Upper lobe of left lung (tissue), 6 donors: ENCODE measurements at regions not wholly inside any gene's neighbourhood (a gene's known extent, or its start where the extent isn't known, plus 50 kb on each side); places are given as distances from the start of the nearest gene placed in this dataset.
A peak's percentile ranks its signal among the peaks of the same experiment; 100 is the strongest.

Source experiments
- ATAC-seq, 2 donors: fragments of 200-7000 bp; cut with Tn5 transposase; one replicate each; pipeline ENCODE4 v1.9.1; 2022; ENCODE audit warnings: mild to moderate bottlenecking in 2 of 2, moderate library complexity in 2 of 2; ENCODE audit not compliant: low FRiP score in 2 of 2
- DNase-seq, 2 donors: peaks; one replicate each; pipeline ENCODE4 v3.0.0-alpha.2; 2019 to 2020
- H3K27ac ChIP-seq, 4 donors: fragments of 200-600 bp; sonication (generic); one replicate each; pipeline ENCODE4 v1.5.1; 2016 to 2019
- H3K27me3 ChIP-seq, 4 donors: fragments of 200-600 bp; sonication (generic); one replicate each; pipeline ENCODE4 v1.5.1; 2017 to 2019
- H3K36me3 ChIP-seq, 4 donors: fragments of 200-600 bp; sonication (generic); one replicate each; pipeline ENCODE4 v1.5.1; 2016 to 2019
- H3K4me1 ChIP-seq, 4 donors: fragments of 200-600 bp; sonication (generic); one replicate each; pipeline ENCODE4 v1.5.1; 2018 to 2019
- H3K4me3 ChIP-seq, 4 donors: fragments of 200-600 bp; sonication (generic); one replicate each; pipeline ENCODE4 v1.5.1; 2017 to 2019; ENCODE audit warnings: mild to moderate bottlenecking in 2 of 4, moderate library complexity in 1 of 4
- H3K9me3 ChIP-seq, 4 donors: fragments of 200-600 bp; sonication (generic); one replicate each; pipeline ENCODE4 v1.5.1; 2018 to 2019
- EP300 ChIP-seq, 4 donors: sonication (generic); formaldehyde crosslinking; IDR thresholded peaks; one replicate each; pipeline ENCODE4 v1.5.1; 2017; ENCODE audit warnings: antibody characterized with exemption in 4 of 4, control low read depth in 2 of 4
- POLR2A ChIP-seq, 4 donors: fragments of 450-650 bp; IDR thresholded peaks; one replicate each; pipeline ENCODE4 v1.5.1; 2016 to 2017; ENCODE audit warnings: antibody characterized with exemption in 4 of 4, mild to moderate bottlenecking in 2 of 4
- POLR2AphosphoS5 ChIP-seq, 2 donors: sonication (generic); formaldehyde crosslinking; IDR thresholded peaks; one replicate each; pipeline ENCODE4 v1.5.1; 2017; ENCODE audit warnings: antibody characterized with exemption in 2 of 2
- WGBS, 2 donors: methylation state at CpG; one replicate each; pipeline ENCODE4 v1.1.5; 2017 to 2018; 5-methylcytosine and 5-hydroxymethylcytosine counted together
- TF ChIP-seq, protein P1 (sequence below), 6 experiments: fragments of 450-650 bp in 4 of 6; fragments of 200-600 bp in 2 of 6; sonication (generic) in 2 of 6; IDR thresholded peaks; one replicate each; pipeline ENCODE4 v1.5.1; 2016 to 2019; ENCODE audit warnings: antibody characterized with exemption in 6 of 6
- donor health status: DM: no; HTN: no; CAD: no; lungs with moderate emphysema.
- donor health status: DM: no; HTN: yes; CAD: no; lungs with severe emphysema.

DNA sequence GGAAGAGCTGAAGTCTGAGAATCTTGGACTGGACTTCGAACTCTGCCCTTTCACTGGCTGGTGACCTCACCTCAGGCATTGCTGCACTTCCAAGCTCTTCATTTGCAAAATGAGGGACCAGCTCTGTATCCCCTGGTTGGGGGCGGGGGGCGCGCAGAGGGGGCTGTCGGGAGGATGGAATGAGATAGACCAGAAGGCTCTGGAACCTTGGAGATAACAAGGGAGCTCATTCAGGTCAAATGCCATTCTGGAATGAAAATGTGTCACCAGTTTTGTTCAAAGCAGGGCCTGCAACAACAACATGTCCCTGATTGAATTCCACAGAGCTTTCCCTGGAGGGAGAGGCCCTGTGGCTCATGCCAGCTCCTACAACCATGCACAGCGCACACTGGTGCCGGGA is 370.5 kb downstream of the MN1 start:
- no peak for ATAC-seq
- no peak overlapping the region for H3K4me3 ChIP-seq
- no peaks in the 10 kb centered on the region for H3K27me3 ChIP-seq
- 85 to 88% methylated on average over 7 of the region's 7 CpGs for WGBS, 2 donors
- no peak for DNase-seq
- no peak for TF ChIP-seq POLR2A (IDR thresholded peaks at IDR 0.05)
- no peak overlapping the region for H3K27ac ChIP-seq
- H3K4me1 ChIP-seq, result no peaks in the 10 kb centered on the region
- H3K9me3 ChIP-seq, result peaks cover 0 to 7% (median 0%) of the 10 kb centered on the region in 4 donors
- H3K36me3 ChIP-seq, result no peaks in the 10 kb centered on the region

DNA sequence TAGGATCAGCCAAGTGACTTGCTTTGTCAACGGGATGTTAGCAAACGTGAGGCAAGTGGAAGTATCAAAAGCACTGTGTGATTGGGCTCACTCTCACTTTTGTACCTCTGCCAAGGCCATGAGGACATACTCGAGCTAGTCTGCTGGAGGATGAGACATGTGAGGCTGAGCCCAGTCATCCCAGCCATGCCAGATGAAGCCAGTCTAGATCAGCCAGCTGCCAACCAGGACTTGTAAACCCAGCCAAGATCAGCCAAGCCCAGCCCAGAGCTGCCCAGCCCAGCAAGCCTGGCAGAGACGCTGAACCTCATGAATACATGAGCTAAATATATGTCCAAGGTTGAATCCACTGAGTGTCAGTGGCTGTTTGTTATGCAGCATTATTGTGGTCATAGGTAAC is 369.7 kb downstream of the MN1 start:
- 80 to 89% methylated on average over 3 to 4 of the region's 4 CpGs for WGBS, 2 donors
- Histone ChIP-seq H3K9me3 (peaks cover 0 to 7% (median 0%) of the 10 kb centered on the region in 4 donors), H3K4me1 (no peaks in the 10 kb centered on the region), H3K36me3 (no peaks in the 10 kb centered on the region), H3K4me3 (no peak overlapping the region), H3K27me3 (no peaks in the 10 kb centered on the region), H3K27ac (no peak overlapping the region)
- ATAC-seq (no peak), DNase-seq (no peak)
- TF ChIP-seq POLR2AphosphoS5 (IDR thresholded peaks at IDR 0.05) (no peak), EP300 (IDR thresholded peaks at IDR 0.05) (no peak), POLR2A (IDR thresholded peaks at IDR 0.05) (no peak)
- TF ChIP-seq, protein P1, sequence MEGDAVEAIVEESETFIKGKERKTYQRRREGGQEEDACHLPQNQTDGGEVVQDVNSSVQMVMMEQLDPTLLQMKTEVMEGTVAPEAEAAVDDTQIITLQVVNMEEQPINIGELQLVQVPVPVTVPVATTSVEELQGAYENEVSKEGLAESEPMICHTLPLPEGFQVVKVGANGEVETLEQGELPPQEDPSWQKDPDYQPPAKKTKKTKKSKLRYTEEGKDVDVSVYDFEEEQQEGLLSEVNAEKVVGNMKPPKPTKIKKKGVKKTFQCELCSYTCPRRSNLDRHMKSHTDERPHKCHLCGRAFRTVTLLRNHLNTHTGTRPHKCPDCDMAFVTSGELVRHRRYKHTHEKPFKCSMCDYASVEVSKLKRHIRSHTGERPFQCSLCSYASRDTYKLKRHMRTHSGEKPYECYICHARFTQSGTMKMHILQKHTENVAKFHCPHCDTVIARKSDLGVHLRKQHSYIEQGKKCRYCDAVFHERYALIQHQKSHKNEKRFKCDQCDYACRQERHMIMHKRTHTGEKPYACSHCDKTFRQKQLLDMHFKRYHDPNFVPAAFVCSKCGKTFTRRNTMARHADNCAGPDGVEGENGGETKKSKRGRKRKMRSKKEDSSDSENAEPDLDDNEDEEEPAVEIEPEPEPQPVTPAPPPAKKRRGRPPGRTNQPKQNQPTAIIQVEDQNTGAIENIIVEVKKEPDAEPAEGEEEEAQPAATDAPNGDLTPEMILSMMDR (IDR thresholded peaks at IDR 0.05), result no peak

- Histone ChIP-seq H3K27ac (no peak overlapping the region), H3K4me3 (no peak overlapping the region), H3K27me3 (no peaks in the 10 kb centered on the region), H3K4me1 (peaks cover 0 to 2% (median under 1%) of the 10 kb centered on the region in 4 donors), H3K9me3 (peaks cover 0 to 7% (median 0%) of the 10 kb centered on the region in 4 donors), H3K36me3 (no peaks in the 10 kb centered on the region)
- WGBS, 2 donors, result 62 to 67% methylated on average over 1 of the region's 1 CpG
- TF ChIP-seq POLR2AphosphoS5 (IDR thresholded peaks at IDR 0.05) (no peak), EP300 (IDR thresholded peaks at IDR 0.05) (no peak), POLR2A (IDR thresholded peaks at IDR 0.05) (no peak)
- TF ChIP-seq, protein P1 (IDR thresholded peaks at IDR 0.05), result no peak
- ATAC-seq, result no peak
- DNase-seq, result no peak
Measured at GRCh38 chr22:27433099-27433498, 368.5 kb downstream of the MN1 start.

DNA sequence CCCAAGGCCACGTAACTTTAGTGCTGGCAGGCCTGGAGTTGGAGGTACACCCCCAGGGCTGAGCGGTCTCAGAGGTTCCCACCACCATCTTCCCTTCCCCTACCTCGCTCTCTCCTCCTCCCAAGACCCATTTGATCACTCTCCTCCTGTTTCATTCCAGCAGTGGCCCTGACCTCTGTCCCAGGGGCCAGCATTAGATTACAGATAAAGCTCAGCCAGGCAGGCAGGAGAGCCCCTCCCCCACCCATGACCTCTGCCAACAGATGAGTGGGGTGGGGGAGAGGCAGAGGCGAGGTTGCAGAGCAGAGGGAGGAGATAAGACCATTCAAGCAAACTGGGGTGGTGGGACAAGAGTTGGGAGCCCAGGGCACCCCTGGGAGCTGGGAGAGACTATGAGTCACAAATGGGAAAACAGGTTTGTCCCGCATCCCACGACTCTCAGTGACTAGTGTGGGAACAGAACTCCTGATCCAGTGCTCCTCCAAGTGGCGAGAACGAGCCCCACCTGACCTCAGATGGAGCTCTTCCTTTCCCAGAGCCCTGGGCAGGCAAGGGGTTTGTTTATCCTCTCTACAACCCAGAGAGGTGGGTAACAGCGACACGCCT is 367.9 kb downstream of the MN1 start:
- no peak overlapping the region for H3K27ac ChIP-seq
- DNase-seq, result no peak
- no peak overlapping the region for H3K4me3 ChIP-seq
- no peak for ATAC-seq
- TF ChIP-seq POLR2A (IDR thresholded peaks at IDR 0.05) (no peak), POLR2AphosphoS5 (IDR thresholded peaks at IDR 0.05) (no peak), EP300 (IDR thresholded peaks at IDR 0.05) (no peak)
- TF ChIP-seq, protein P1 (IDR thresholded peaks at IDR 0.05), result no peak
- H3K27me3 ChIP-seq, result no peaks in the 10 kb centered on the region
- H3K36me3 ChIP-seq, result no peaks in the 10 kb centered on the region
- WGBS, 2 donors, result 77 to 82% methylated on average over 7 to 10 of the region's 10 CpGs
- H3K9me3 ChIP-seq, result peaks cover 0 to 7% (median 0%) of the 10 kb centered on the region in 4 donors
- H3K4me1 ChIP-seq, result peaks cover 2 to 8% (median 6%) of the 10 kb centered on the region in 4 donors

- whole genome bisulfite sequencing, 2 donors, result 84 to 86% methylated on average over 10 of the region's 10 CpGs
- peaks cover 3 to 11% (median 9%) of the 10 kb centered on the region in 4 donors for H3K4me1 ChIP-seq
- DNase-seq (no peak), ATAC-seq (peak in 1 of 2 donors; percentile 18)
- H3K27me3 ChIP-seq, result no peaks in the 10 kb centered on the region
- no peak for TF ChIP-seq POLR2A (IDR thresholded peaks at IDR 0.05)
- no peak overlapping the region for H3K27ac ChIP-seq
- no peaks in the 10 kb centered on the region for H3K36me3 ChIP-seq
- H3K9me3 ChIP-seq, result peaks cover 0 to 7% (median 0%) of the 10 kb centered on the region in 4 donors
- no peak overlapping the region for H3K4me3 ChIP-seq
Measured at GRCh38 chr22:27434898-27435297, 366.7 kb downstream of the MN1 start.
